ENCODE measurements at regions not wholly inside any gene's neighbourhood (a gene's known extent, or its start where the extent isn't known, plus 50 kb on each side); places are given as distances from the start of the nearest gene placed in this dataset.

- TF ChIP-seq POLR2A (IDR thresholded peaks at IDR 0.05) (no peak), EP300 (IDR thresholded peaks at IDR 0.05) (no peak)
Measured at GRCh38 chr10:29039091-29039490, 249.8 kb upstream of the LYZL1 start.

All from tibial nerve (tissue), 3 donors.